Heart right ventricle (tissue), 16 donors: ENCODE measurements at regions not wholly inside any gene's neighbourhood (a gene's known extent, or its start where the extent isn't known, plus 50 kb on each side); places are given as distances from the start of the nearest gene placed in this dataset.

Experiments
- ATAC-seq, 8 donors: fragments of 200-7000 bp; cut with Tn5 transposase; one replicate each; pipeline ENCODE4 v1.9.1; 2020; ENCODE audit warnings: mild to moderate bottlenecking in 8 of 8, moderate library complexity in 8 of 8, moderate number of reproducible peaks in 1 of 8
- DNase-seq, 2 donors: peaks; one replicate each; pipeline ENCODE4 v3.0.0-alpha.2; 2020
- H3K27ac ChIP-seq, 10 donors: fragments of 200-600 bp; sonication (generic) in 2 of 10; one replicate each; pipeline versions ENCODE4 v1.5.0 to v1.8.0; 2020 to 2022; ENCODE audit warnings: mild to moderate bottlenecking in 3 of 10
- H3K27me3 ChIP-seq, 7 donors: fragments of 200-600 bp; one replicate each; pipeline ENCODE4 v1.8.0; 2021 to 2022; ENCODE audit warnings: mild to moderate bottlenecking in 2 of 7
- H3K36me3 ChIP-seq, 9 donors: fragments of 200-600 bp; sonication (generic) in 1 of 9; one replicate each; pipeline versions ENCODE4 v1.5.0 to v1.8.0; 2020 to 2022; ENCODE audit warnings: mild to moderate bottlenecking in 2 of 9
- H3K4me1 ChIP-seq, 9 donors: fragments of 200-600 bp; sonication (generic) in 1 of 9; one replicate each; pipeline versions ENCODE4 v1.5.0 to v1.8.0; 2020 to 2022; ENCODE audit warnings: mild to moderate bottlenecking in 4 of 9
- H3K4me3 ChIP-seq, 10 donors: fragments of 200-600 bp; sonication (generic) in 2 of 10; one replicate each; pipeline versions ENCODE4 v1.5.0 to v1.8.0; 2020 to 2022; ENCODE audit warnings: mild to moderate bottlenecking in 7 of 10, moderate library complexity in 2 of 10
- H3K9me3 ChIP-seq, 11 donors: fragments of 200-600 bp in 10 of 11; sonication (generic) in 2 of 11; one replicate each; pipeline versions ENCODE4 v1.5.0 to v1.8.0; 2013 to 2022; ENCODE audit warnings: mild to moderate bottlenecking in 2 of 11, control low read depth in 1 of 11, moderate library complexity in 1 of 11
- WGBS, 2 donors: extraction: QIAGEN DNeasy Blood & Tissue Kit; methylation state at CpG; one replicate each; pipeline ENCODE4 v1.1.7; 2013; ENCODE audit warnings: inconsistent platforms in 1 of 2; 5-methylcytosine and 5-hydroxymethylcytosine counted together
- intact Hi-C, 10 donors: fragments of 100-400 bp; cut with DNase I; formaldehyde crosslinking; loops; one replicate each; pipeline versions ENCODE4 v1.11.1 to v1.14.2; 2022
- TF ChIP-seq, protein P1 (sequence below), 9 donors: fragments of 200-600 bp; sonication (generic) in 2 of 9; IDR thresholded peaks; one replicate each; pipeline versions ENCODE4 v1.5.0 to v1.8.0; 2021 to 2022; ENCODE audit warnings: antibody characterized with exemption in 9 of 9, mild to moderate bottlenecking in 5 of 9, moderate library complexity in 1 of 9
- donor health status: Arrhythmogenic right ventricular cardiomyopathy.
- donor health status: ischemic (EF 13 %, LVEDD 7.1; RV severe dilation, severe dysfunction).
- donor health status: healthy with polysubstance abuse.
- donor health status: DM: no; HTN: yes; CAD: no.
- donor health status: DM: no; HTN: no; CAD: no.
- donor health status: ischemic (EF 25% LVEDD 6.9; RV normal size, moderate dysfunction).
- donor health status: ischemic (EF 25% LVEDD 5.7; RV mildly dilated, moderate dysfunction).
- donor health status: healthy.
- donor health status: DM: yes; HTN: yes; CAD: no.
- donor health status: Ischemic cardiomyopathy.
- donor health status: ischemic (EF 35%, LVEDD 5.7; RV mildly dilated, moderate dysfunction).
- donor health status: nonischemic (EF 11% LVEDD 7.7; RV severe dilation, severe dysfunction).
- donor health status: DM: yes; HTN: yes; CAD: no.
- donor health status: PGD.
- donor health status: ischemic (EF 29% LVEDD 5.4; RV normal size, mild dysfunction).
- donor health status: nonischemic (EF 23%, LVEDD 6.1; RV moderate dilation, normal function).

DNA sequence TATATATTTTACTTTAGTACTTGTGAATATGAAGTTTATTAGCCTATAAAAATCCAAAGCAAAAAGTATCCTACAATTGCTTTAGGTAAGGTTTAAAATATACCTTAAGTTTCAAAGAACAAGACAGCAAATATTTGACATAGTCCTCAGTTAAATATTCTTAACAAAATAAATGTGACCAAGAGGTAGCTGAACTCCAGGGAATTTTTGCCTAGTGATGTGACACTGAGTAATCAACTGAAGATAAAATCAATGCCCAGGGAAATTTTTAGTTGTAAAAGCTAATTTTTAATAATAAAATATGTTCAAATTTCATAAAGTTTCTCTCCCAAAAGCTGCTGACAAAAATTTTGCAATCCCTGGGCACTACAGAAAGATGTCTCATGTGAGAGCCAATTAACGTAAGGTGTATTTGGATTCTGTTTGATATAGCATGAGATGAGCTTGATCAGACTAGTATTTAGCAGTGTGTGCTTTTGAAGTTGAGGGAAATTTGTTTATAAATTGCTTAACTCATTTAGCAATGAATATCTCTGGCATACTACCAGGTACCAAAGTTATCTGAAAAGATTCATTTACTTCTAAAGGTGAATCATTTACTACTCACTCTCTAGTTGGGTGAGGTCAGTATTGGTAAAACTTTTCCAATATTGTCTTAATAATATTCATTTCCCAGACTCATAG is 80.2 kb upstream of the PALMD start:
- no peak overlapping the region for H3K4me3 ChIP-seq
- H3K27me3 ChIP-seq, result no peaks in the 10 kb centered on the region
- intact Hi-C loops, result no loop called here
- H3K9me3 ChIP-seq, result peaks cover 0 to 14% (median 0%) of the 10 kb centered on the region in 11 donors
- no peaks in the 10 kb centered on the region for H3K36me3 ChIP-seq
- DNase-seq (no peak), ATAC-seq (no peak)
- 96 to 100% methylated on average over 1 of the region's 1 CpG for WGBS, 2 donors
- TF ChIP-seq, protein P1, sequence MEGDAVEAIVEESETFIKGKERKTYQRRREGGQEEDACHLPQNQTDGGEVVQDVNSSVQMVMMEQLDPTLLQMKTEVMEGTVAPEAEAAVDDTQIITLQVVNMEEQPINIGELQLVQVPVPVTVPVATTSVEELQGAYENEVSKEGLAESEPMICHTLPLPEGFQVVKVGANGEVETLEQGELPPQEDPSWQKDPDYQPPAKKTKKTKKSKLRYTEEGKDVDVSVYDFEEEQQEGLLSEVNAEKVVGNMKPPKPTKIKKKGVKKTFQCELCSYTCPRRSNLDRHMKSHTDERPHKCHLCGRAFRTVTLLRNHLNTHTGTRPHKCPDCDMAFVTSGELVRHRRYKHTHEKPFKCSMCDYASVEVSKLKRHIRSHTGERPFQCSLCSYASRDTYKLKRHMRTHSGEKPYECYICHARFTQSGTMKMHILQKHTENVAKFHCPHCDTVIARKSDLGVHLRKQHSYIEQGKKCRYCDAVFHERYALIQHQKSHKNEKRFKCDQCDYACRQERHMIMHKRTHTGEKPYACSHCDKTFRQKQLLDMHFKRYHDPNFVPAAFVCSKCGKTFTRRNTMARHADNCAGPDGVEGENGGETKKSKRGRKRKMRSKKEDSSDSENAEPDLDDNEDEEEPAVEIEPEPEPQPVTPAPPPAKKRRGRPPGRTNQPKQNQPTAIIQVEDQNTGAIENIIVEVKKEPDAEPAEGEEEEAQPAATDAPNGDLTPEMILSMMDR (IDR thresholded peaks at IDR 0.05), result no peak
- no peaks in the 10 kb centered on the region for H3K4me1 ChIP-seq
- no peak overlapping the region for H3K27ac ChIP-seq

DNA sequence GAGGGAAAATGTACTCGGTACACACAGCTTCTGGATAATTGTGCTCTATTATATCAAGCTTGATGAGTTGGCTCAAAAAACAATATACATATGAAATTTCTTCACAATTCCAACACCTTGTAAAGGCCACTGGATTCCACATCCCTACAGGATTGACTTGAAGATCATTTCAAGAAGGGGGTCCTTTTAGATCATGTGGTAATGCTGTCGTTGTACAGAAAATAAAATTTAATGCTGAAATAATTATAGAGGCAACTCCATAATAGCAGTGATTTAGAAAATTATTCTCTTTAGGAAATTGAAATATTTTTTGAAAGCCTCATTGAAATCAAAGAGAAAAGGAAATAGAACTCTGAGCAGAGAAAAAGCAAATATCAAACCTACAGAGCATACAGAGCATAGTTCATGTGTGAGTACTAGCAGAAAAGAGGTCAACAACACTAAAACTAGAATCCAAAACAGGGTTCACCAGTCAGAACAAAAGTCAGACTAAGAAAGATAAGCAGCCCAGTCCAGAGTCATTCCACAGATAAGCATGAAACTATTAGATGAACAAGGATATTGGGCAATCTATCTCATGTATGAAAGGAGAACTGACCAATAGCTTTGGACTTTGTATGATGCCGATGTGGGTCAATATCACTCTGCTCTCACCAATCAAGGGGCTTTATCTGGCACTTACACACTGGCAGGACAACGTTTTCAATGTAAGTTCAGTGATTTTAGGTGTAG is 79.5 kb upstream of the PALMD start:
- no peaks in the 10 kb centered on the region for H3K27me3 ChIP-seq
- H3K36me3 ChIP-seq, result no peaks in the 10 kb centered on the region
- peaks cover 0 to 14% (median 0%) of the 10 kb centered on the region in 11 donors for H3K9me3 ChIP-seq
- no peaks in the 10 kb centered on the region for H3K4me1 ChIP-seq
- no peak overlapping the region for H3K4me3 ChIP-seq
- intact Hi-C loops, result no loop called here
- TF ChIP-seq, protein P1 (IDR thresholded peaks at IDR 0.05), result no peak
- WGBS, 2 donors, result 84 to 87% methylated on average over 4 of the region's 4 CpGs
- DNase-seq (no peak), ATAC-seq (no peak)
- H3K27ac ChIP-seq, result no peak overlapping the region

DNA sequence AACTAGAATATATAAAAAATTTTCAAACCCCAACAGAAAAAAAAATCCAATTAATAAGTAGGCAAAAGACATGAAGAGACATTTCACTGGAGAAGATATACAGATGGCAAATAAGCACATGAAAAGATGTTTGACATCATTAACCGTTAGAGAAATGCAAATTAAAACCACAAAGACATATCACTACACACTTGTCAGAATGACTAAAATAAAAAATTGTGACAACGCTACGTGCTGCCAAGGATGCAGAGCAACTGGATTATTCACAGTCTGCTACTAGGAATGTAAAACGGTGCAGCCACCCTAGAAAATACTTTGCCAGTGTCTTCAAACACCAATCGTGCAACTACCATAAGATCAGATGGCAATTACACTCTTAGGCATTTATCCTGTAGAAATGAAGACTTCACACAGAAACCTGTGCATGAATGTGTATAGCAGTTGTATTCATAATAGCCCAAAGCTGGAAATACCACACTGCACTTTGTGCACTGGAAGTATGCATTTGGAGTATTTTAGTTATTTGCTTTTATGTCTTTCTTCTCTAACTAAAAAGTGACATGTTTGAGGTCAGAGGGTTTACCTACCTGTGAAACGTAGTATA is 75.3 kb upstream of the PALMD start:
- TF ChIP-seq, protein P1 (IDR thresholded peaks at IDR 0.05), result no peak
- Histone ChIP-seq H3K4me1 (peaks cover 0 to 13% (median 0%) of the 10 kb centered on the region in 9 donors), H3K27ac (no peak overlapping the region), H3K36me3 (no peaks in the 10 kb centered on the region), H3K4me3 (no peak overlapping the region), H3K27me3 (no peaks in the 10 kb centered on the region), H3K9me3 (no peaks in the 10 kb centered on the region)
- no peak for ATAC-seq
- intact Hi-C loops, result no loop called here
- DNase-seq, result no peak
- WGBS, 2 donors, result 79 to 84% methylated on average over 6 of the region's 6 CpGs

DNA sequence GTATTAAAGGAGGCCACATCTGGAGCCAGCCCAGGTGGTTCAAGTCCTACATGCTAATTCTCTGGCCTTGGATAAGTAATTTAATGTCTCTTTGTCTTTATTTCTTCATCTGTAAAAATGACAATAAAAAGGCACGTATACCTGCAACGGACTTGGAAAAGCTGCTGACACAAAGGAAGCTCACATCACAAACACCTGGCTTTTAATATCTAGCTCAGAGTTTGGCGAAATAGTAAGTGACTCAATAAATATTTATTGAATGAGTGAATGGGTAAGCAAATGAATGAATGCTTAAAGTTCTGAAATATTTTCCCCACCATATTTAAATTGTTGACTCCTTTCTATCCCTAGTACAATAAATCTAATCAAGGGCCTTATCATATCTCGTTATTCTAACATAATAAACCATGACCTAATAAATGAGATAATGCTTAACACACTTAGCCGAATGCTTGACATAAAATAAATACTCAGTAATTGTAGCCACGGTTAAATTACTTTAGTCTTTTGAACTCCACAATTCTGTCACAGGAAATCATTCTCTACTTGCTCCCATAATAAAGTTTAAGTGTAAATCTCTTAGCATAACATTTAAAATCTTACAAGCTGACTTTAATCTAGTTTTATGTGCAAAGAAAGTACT is 74.7 kb upstream of the PALMD start:
- Histone ChIP-seq H3K9me3 (no peaks in the 10 kb centered on the region), H3K4me1 (peaks cover 0 to 13% (median 0%) of the 10 kb centered on the region in 9 donors), H3K36me3 (no peaks in the 10 kb centered on the region), H3K27ac (no peak overlapping the region), H3K4me3 (no peak overlapping the region), H3K27me3 (no peaks in the 10 kb centered on the region)
- DNase-seq (no peak), ATAC-seq (no peak)
- 59 to 72% methylated on average over 6 of the region's 6 CpGs for WGBS, 2 donors
- intact Hi-C loops, result no loop called here
- TF ChIP-seq, protein P1 (IDR thresholded peaks at IDR 0.05), result no peak
